Thyroid gland (tissue), 4 donors: ENCODE measurements at regions not wholly inside any gene's neighbourhood (a gene's known extent, or its start where the extent isn't known, plus 50 kb on each side); places are given as distances from the start of the nearest gene placed in this dataset.
A peak's percentile ranks its signal among the peaks of the same experiment; 100 is the strongest.

ENCODE experiments used
- DNase-seq, 2 donors: peaks; one replicate each; pipeline ENCODE4 v3.0.0-alpha.2; 2019
- H3K27ac ChIP-seq, 3 donors: fragments of 200-600 bp; sonication (generic); 1 replicate in 2 of 3; 2 replicates in 1 of 3; pipeline ENCODE4 v1.5.1; 2016 to 2019; ENCODE audit warnings: mild to moderate bottlenecking in 1 of 3, moderate library complexity in 1 of 3
- H3K27me3 ChIP-seq: fragments of 200-600 bp; sonication (generic); one replicate; pipeline ENCODE4 v1.5.1; 2019
- H3K36me3 ChIP-seq, 2 donors: fragments of 200-600 bp; sonication (generic); one replicate each; pipeline ENCODE4 v1.5.1; 2016 to 2019
- H3K4me1 ChIP-seq, 2 donors: fragments of 200-600 bp; sonication (generic); one replicate each; pipeline ENCODE4 v1.5.1; 2017 to 2019
- H3K4me3 ChIP-seq, 3 donors: fragments of 200-600 bp; sonication (generic); replicated peaks in 1 of 3; 1 replicate in 2 of 3; 2 replicates in 1 of 3; pipeline ENCODE4 v1.5.1; 2016; ENCODE audit warnings: mild to moderate bottlenecking in 1 of 3
- H3K9me3 ChIP-seq: fragments of 200-600 bp; sonication (generic); one replicate; pipeline ENCODE4 v1.5.1; 2017
- POLR2A ChIP-seq, 2 donors: fragments of 450-650 bp; IDR thresholded peaks; one replicate each; pipeline ENCODE4 v1.6.1; 2017; ENCODE audit warnings: antibody characterized with exemption in 2 of 2, mild to moderate bottlenecking in 2 of 2, moderate library complexity in 1 of 2
- WGBS, 2 donors: methylation state at CpG; one replicate each; pipeline ENCODE4 v1.1.5; 2017; 5-methylcytosine and 5-hydroxymethylcytosine counted together
- intact Hi-C: fragments of 100-400 bp; cut with DNase I; formaldehyde crosslinking; loops from one replicate; pipeline ENCODE4 v1.15.1; 2023
- TF ChIP-seq, protein P1 (sequence below), 6 experiments: fragments of 200-600 bp in 3 of 6; fragments of 450-650 bp in 3 of 6; sonication (generic) in 3 of 6; IDR thresholded peaks; one replicate each; pipeline ENCODE4 v1.5.1; 2016 to 2019; ENCODE audit warnings: antibody characterized with exemption in 6 of 6, mild to moderate bottlenecking in 2 of 6, inconsistent platforms in 1 of 6, moderate library complexity in 1 of 6

DNA sequence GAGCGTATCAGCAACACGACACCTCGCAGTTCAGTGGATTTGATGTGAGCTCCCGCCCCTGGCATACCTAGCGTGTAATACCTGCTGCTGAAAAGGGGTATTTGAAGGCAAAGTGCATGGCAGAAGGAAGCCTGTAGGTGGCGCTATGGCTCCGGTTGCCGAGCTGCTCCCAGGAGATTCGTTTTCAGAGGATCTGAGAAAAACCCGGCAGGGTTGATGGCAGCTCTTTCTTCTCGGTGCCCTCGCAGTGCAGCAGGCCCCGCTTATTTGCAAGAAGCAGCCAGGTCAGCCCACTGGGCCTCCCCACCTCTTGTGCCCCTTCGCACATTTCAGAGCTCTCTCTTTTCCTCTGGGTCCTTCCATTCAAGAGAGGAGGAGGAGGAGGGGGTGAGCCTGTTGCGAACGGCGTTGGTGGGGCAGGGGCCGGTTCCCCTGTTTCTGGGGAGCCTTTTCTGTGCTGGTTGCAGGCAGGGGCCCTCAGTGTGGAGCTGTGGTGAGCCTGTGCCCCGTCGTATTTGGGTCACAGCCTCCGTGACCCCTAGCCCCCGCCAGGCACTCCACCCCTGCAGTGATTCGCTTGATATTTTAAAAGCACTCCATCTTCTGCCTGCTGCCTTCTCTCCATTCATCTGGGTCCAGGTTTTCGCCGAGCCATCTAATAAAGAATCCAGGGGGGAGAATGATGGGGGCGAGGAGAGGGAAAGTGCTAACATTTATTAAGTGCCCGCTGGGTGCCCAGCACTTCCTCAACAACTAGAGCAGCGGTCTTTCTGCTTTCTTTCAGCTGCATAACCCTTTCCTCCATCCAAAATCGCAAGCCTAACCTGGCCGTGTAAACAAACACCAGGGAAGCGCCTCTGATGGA lies 85.3 kb upstream of the SYT13 start:
- peak; percentile 77 to 79 for DNase-seq
- Histone ChIP-seq H3K36me3 (no peaks in the 10 kb centered on the region), H3K27ac (no peak overlapping the region), H3K4me1 (peaks cover 0 to 7% of the 10 kb centered on the region in 2 donors), H3K4me3 (no peak overlapping the region), H3K27me3 (no peaks in the 10 kb centered on the region), H3K9me3 (no peaks in the 10 kb centered on the region)
- intact Hi-C loops: loop anchor here (10.0 kb wide), 2 partner anchors 283 to 403 kb away; no protein-coding TSS in a partner anchor
- WGBS, 2 donors: 35 to 36% methylated on average over 30 of the region's 31 CpGs
- no peak for TF ChIP-seq POLR2A (IDR thresholded peaks at IDR 0.05)
- TF ChIP-seq, protein P1, sequence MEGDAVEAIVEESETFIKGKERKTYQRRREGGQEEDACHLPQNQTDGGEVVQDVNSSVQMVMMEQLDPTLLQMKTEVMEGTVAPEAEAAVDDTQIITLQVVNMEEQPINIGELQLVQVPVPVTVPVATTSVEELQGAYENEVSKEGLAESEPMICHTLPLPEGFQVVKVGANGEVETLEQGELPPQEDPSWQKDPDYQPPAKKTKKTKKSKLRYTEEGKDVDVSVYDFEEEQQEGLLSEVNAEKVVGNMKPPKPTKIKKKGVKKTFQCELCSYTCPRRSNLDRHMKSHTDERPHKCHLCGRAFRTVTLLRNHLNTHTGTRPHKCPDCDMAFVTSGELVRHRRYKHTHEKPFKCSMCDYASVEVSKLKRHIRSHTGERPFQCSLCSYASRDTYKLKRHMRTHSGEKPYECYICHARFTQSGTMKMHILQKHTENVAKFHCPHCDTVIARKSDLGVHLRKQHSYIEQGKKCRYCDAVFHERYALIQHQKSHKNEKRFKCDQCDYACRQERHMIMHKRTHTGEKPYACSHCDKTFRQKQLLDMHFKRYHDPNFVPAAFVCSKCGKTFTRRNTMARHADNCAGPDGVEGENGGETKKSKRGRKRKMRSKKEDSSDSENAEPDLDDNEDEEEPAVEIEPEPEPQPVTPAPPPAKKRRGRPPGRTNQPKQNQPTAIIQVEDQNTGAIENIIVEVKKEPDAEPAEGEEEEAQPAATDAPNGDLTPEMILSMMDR (IDR thresholded peaks at IDR 0.05): peak; percentile 74 to 98 (median 88)

DNA sequence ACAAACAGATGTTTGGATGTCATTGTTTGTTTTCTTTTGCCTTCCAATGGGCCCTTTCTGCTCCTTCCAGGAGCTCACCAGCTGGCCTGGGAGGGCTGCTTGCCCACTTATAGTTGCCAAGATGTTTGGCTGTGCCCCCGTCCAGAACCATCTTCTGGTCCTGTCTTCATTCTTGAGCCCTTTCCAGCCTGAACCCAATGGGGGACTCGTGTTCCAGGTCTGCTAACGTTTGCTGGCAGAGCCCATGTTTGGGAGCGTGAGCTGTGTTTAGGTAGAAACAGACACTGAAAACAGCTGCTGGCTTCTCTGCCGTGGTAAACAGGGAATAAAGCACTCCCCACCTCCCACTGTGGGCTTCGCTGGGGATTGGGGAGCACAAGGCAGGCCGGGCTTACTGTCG lies 83.2 kb upstream of the SYT13 start:
- no peak for DNase-seq
- H3K9me3 ChIP-seq: no peaks in the 10 kb centered on the region
- intact Hi-C loops: no loop called here
- H3K4me1 ChIP-seq: peaks cover 0 to 7% of the 10 kb centered on the region in 2 donors
- no peaks in the 10 kb centered on the region for H3K27me3 ChIP-seq
- H3K36me3 ChIP-seq: no peaks in the 10 kb centered on the region
- WGBS, 2 donors: 72 to 81% methylated on average over 5 to 8 of the region's 8 CpGs
- no peak for TF ChIP-seq POLR2A (IDR thresholded peaks at IDR 0.05)
- TF ChIP-seq, protein P1 (IDR thresholded peaks at IDR 0.05): no peak
- no peak overlapping the region for H3K27ac ChIP-seq
- no peak overlapping the region for H3K4me3 ChIP-seq

DNA sequence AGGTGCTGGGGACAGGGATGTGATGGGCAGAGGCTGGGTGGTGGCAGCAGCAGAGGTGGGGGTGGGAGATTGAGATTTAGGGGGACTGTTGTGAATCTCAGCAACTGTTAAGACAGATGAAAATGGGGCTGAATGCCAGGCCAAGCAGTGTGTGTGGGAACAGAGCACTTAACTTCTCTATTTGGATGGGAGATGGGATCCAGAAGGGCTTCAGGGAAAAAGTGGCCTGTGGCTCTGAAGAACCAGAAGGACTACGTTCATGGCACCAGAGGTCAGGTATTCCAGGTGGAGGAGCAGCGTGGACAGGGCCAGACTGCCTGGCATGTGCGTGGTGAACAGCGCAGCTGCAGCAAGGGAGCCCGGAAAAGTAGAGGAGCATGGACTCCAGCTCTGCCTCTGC lies 82.6 kb upstream of the SYT13 start:
- Histone ChIP-seq H3K9me3 (no peaks in the 10 kb centered on the region), H3K36me3 (no peaks in the 10 kb centered on the region), H3K4me1 (peaks cover 0 to 7% of the 10 kb centered on the region in 2 donors), H3K4me3 (no peak overlapping the region), H3K27me3 (no peaks in the 10 kb centered on the region), H3K27ac (no peak overlapping the region)
- intact Hi-C loops: no loop called here
- no peak for DNase-seq
- TF ChIP-seq, protein P1 (IDR thresholded peaks at IDR 0.05): no peak
- TF ChIP-seq POLR2A (IDR thresholded peaks at IDR 0.05): no peak
- WGBS, 2 donors: 92 to 93% methylated on average over 5 of the region's 5 CpGs

DNA sequence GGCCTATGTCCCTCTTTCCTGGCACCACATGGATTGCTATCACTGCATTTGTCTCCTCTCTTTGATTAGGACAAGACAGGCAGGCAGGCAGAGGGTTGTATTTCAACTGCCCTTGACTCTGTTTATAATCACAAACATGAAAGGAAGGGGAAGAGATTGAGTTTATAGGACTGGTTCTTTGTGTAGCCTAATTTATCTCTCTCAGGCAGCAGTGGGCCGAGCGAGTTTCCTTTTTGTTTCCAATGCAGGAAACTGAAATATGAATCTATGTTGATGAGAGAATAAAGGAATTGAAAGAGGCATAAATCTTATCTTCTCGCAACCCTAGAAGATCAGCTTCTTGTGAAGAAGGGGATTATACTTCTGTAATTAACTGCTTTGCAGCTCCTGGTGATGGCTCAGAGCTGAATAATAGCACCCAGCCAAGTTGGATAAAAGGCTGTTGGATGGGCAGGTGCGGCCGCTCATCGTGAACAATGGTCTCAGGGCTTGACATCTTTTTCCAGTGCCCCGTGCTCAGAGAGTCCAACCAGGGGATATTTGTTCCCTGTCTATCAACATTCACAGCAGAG lies 80.6 kb upstream of the SYT13 start:
- intact Hi-C loops: no loop called here
- peaks cover 0 to 7% of the 10 kb centered on the region in 2 donors for H3K4me1 ChIP-seq
- no peaks in the 10 kb centered on the region for H3K27me3 ChIP-seq
- H3K9me3 ChIP-seq: no peaks in the 10 kb centered on the region
- DNase-seq: no peak
- H3K4me3 ChIP-seq: no peak overlapping the region
- no peaks in the 10 kb centered on the region for H3K36me3 ChIP-seq
- TF ChIP-seq POLR2A (IDR thresholded peaks at IDR 0.05): no peak
- TF ChIP-seq, protein P1 (IDR thresholded peaks at IDR 0.05): no peak
- no peak overlapping the region for H3K27ac ChIP-seq
- 77 to 87% methylated on average over 7 of the region's 7 CpGs for WGBS, 2 donors
